ENCODE measurements at regions not wholly inside any gene's neighbourhood (a gene's known extent, or its start where the extent isn't known, plus 50 kb on each side); places are given as distances from the start of the nearest gene placed in this dataset.

DNA sequence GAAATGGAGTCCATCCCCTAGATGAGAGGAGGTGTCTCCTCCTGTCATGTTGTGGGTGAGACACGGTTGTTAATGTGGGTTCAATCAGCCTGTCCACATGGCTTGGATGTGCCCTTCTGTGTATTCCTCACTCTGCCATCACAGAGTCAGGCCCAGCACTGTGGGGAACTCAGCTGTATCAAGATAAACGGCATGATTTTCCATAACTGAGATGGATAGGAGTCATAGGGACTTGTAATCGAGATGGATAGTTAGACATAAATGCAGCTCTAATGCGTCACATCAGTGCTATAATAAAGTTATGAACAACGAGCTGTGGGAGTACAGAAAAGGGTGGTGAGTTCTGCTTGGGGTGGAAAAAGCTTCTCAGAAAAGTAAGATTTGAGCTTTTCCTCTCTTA, 152.9 kb downstream of the RWDD3 start:
- Mint-ChIP-seq H3K4me1 (ENCODE audit: low read depth) (no peaks in the 10 kb centered on the region), H3K4me3 (no peak overlapping the region), H3K9me3 (peaks cover 17% of the 10 kb centered on the region), H3K36me3 (ENCODE audit: low read depth) (no peaks in the 10 kb centered on the region), H3K27ac (no peak overlapping the region), H3K27me3 (no peaks in the 10 kb centered on the region)

DNA sequence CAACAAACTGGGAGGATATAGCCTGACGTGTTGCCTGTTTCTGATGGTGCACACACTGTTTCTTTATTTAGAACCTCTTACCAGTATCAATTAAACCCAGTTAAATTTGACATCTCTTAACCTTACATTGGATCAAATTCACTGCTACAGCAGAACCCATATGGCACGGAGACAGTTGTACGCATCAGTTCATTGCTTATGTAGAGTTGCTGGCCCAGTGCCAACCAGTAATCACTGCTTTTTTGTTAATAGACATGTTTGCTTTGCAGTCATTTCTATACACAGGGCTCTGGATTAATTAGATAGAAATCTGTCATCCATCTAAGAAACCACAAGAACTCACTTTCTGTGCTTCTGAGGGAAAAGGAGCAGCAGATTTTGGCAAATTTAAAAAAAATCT, 154.0 kb downstream of the RWDD3 start:
- Mint-ChIP-seq H3K27ac (no peak overlapping the region), H3K36me3 (ENCODE audit: low read depth) (no peaks in the 10 kb centered on the region), H3K9me3 (peaks cover 17% of the 10 kb centered on the region), H3K4me3 (no peak overlapping the region), H3K27me3 (no peaks in the 10 kb centered on the region), H3K4me1 (ENCODE audit: low read depth) (no peaks in the 10 kb centered on the region)

DNA sequence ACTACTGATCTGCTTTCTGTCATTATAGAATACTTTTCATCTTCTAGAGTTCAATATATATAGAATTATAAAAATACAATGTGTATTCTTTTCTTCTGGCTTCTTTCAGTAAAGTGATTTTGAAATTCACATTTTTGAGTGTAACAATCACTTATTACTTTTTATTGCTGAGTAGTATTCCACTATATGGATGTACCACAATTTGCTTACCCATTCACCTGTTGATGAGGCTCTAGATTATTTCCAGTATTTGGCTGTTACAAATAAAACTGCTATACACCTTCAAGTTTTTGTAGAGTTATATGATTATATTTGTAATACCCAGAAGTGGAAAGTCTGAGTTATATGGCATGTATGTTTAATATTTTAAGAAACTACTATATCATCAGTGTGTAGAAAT, 159.4 kb downstream of the RWDD3 start:
- no peak overlapping the region for H3K27ac Mint-ChIP-seq
- H3K4me1 Mint-ChIP-seq (ENCODE audit: low read depth), result no peaks in the 10 kb centered on the region
- H3K9me3 Mint-ChIP-seq, result peaks cover 3% of the 10 kb centered on the region
- H3K36me3 Mint-ChIP-seq (ENCODE audit: low read depth), result no peaks in the 10 kb centered on the region
- no peaks in the 10 kb centered on the region for H3K27me3 Mint-ChIP-seq
- no peak overlapping the region for H3K4me3 Mint-ChIP-seq

DNA sequence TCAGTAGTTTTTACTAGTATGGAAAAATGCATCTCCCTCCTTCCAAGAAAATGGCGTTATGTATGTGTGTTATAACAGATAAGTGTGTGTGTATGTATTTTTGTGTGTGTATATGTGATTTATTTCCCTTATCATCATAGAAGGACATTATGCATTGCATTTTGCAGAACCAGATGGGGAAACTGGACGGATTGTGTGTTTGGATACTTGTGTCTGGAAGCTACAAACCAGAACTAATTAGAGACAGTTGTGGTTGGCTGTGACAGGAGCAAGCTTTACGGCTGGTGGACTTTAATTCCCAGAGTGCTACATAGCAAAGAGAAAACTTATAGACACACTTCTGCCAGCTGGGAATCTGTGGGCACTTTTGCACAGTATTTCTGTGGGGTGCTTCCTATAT, 162.5 kb downstream of the RWDD3 start:
- Mint-ChIP-seq H3K4me1 (ENCODE audit: low read depth) (no peaks in the 10 kb centered on the region), H3K4me3 (no peak overlapping the region), H3K36me3 (ENCODE audit: low read depth) (no peaks in the 10 kb centered on the region), H3K27ac (no peak overlapping the region), H3K27me3 (no peaks in the 10 kb centered on the region), H3K9me3 (no peaks in the 10 kb centered on the region)

DNA sequence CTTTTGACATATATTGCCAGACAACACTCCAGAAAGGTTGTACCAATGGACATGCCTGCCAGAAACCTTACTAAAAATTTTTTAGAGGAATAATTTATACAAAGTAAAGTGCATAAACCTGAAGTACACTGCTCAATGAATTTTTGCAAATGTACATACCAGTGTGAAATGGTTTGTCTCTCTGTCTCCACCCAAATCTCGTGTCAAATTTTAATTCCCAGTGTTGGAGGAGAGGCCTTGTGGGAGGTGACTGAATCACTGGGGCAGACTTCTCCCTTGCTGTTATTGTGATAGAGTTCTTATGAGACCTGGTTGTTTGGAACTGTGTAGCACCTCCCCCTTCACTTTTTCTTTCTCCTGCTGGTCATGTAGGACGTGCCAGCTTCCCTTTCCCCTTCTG, 168.8 kb downstream of the RWDD3 start:
- Mint-ChIP-seq H3K4me3 (no peak overlapping the region), H3K9me3 (peaks cover 8% of the 10 kb centered on the region), H3K27ac (no peak overlapping the region), H3K36me3 (ENCODE audit: low read depth) (no peaks in the 10 kb centered on the region), H3K4me1 (ENCODE audit: low read depth) (no peaks in the 10 kb centered on the region), H3K27me3 (peaks cover 8% of the 10 kb centered on the region)

DNA sequence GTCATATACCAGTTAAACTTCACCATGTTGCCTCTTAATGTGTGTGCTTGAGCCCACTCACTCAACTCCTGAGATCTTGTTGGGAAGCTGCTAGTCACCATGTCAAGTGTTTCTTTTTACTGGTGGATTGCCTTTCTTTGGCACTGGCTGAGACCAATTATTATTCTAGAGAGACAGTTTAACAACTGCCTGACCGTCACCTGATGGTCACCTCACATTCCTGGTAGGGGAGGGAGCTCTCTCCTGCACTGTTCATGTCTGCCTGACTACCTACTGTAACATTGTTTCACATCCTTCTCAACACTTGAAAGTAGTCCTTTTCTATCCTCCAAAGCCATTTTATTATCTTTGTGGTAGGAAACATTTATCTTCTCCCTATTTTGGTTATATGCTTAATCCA, 172.3 kb downstream of the RWDD3 start:
- Mint-ChIP-seq H3K27me3 (peaks cover 8% of the 10 kb centered on the region), H3K4me3 (no peak overlapping the region), H3K9me3 (peaks cover 8% of the 10 kb centered on the region), H3K36me3 (ENCODE audit: low read depth) (no peaks in the 10 kb centered on the region), H3K4me1 (ENCODE audit: low read depth) (no peaks in the 10 kb centered on the region), H3K27ac (no peak overlapping the region)

DNA sequence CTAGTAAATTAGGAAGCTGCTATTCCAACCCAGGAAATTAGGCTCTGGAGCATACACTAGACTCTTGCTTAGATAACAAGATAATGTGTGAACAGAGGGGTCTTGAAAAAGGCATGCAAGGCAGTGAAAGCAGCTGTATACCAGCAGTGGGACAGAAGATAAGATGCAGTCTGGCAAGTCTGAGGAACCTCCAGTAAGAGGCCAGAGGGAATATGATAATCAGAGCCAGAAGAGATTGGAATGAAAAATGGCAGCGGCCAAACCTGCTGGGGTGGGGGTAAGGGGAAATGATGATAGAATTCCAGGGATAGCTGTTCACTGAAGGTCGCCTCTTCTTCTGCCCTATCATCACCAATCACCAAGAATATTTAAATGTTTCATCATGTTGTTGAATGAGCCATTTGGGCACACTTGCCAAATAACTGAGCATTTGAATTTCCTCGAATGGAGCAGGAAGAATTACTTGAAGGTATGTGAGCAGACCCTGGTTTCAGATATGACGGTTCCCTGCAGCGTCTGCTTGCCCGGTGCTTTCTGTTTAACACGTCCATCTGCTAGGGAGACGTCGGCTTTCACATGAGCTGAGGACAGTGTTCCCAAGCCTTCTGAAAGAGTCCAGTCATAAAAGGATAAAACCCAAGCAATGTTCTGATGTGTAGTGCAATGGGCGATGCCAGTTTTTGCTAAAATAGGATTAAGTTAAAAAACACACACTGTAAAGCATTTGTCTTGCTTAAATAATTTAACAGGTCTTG, 173.3 kb downstream of the RWDD3 start:
- Mint-ChIP-seq H3K9me3 (peaks cover 8% of the 10 kb centered on the region), H3K4me3 (no peak overlapping the region), H3K27ac (no peak overlapping the region), H3K36me3 (ENCODE audit: low read depth) (no peaks in the 10 kb centered on the region), H3K27me3 (peaks cover 8% of the 10 kb centered on the region), H3K4me1 (ENCODE audit: low read depth) (no peaks in the 10 kb centered on the region)

DNA sequence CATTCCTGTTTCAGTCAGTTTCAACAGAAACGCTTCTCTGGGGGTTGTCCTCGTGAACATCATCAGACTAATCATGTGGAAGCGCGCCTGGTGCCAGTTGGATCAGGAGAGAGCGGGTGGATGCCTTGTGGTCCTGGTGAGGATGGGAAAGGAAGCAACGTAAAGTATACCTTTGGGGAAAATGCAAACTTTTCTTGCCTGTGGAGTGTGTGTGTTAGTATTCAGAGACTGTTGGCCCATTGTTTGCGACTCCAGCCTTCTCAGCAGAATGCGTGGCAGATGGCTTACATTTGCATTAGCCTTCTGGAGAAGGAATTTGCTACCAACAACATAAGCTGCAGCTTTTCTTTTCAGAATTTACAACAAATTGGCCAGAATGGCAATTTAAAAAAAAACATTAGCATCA, 173.9 kb downstream of the RWDD3 start:
- Mint-ChIP-seq H3K4me1 (ENCODE audit: low read depth) (no peaks in the 10 kb centered on the region), H3K27me3 (peaks cover 8% of the 10 kb centered on the region), H3K4me3 (no peak overlapping the region), H3K9me3 (peaks cover 8% of the 10 kb centered on the region), H3K27ac (no peak overlapping the region), H3K36me3 (ENCODE audit: low read depth) (no peaks in the 10 kb centered on the region)

DNA sequence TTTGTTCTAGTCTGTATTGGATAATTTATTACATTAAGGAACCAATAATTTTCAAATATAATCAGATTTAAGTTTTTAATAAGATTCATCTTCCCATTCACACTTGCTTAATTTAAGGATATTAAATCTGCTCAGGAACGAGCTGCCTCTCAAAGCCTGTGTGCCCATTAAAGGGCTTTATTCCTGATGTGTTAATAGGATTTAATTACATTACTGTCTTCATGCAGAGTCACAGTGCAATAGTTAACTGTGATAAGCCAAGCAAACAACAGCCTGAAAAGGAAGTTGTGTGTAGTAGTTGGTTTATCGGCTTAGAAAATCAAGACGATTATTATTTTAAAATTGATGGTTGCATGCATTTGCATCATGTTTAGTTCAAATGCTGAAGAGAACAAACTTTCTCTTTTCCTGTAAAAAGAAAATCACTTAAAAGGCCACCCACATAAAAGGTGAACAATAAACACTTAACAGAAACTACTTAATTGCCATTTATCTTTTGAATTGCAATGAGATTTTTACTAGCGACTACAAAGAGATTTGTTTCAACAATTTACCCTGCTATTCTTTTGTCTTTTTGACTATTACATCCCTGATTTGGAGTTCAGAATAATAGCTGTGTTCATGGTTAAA, 174.6 kb downstream of the RWDD3 start:
- Mint-ChIP-seq H3K4me1 (ENCODE audit: low read depth) (no peaks in the 10 kb centered on the region), H3K27me3 (peaks cover 8% of the 10 kb centered on the region), H3K4me3 (no peak overlapping the region), H3K9me3 (peaks cover 4% of the 10 kb centered on the region), H3K27ac (no peak overlapping the region), H3K36me3 (ENCODE audit: low read depth) (no peaks in the 10 kb centered on the region)

DNA sequence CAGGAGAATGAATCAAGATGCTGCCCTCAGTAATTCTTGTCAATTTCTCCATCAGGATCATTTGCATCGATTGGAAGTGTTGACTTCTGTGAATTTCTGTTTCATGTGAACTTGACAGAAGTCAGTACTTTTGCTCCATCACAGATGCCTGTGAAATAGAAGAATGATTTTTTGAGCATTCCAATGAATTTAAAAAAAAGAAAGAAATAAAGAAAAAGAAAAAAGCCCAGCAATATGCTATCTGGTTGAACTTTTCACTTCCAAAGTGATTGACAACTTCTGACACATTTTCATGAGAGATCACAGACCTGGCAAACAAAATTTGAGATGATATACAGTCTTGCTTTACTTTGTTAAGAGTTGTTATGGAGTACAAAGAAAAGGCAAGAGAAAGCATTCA, 175.3 kb downstream of the RWDD3 start:
- Mint-ChIP-seq H3K27me3 (peaks cover 8% of the 10 kb centered on the region), H3K4me1 (ENCODE audit: low read depth) (no peaks in the 10 kb centered on the region), H3K36me3 (ENCODE audit: low read depth) (no peaks in the 10 kb centered on the region), H3K4me3 (no peak overlapping the region), H3K27ac (no peak overlapping the region), H3K9me3 (peaks cover 3% of the 10 kb centered on the region)

DNA sequence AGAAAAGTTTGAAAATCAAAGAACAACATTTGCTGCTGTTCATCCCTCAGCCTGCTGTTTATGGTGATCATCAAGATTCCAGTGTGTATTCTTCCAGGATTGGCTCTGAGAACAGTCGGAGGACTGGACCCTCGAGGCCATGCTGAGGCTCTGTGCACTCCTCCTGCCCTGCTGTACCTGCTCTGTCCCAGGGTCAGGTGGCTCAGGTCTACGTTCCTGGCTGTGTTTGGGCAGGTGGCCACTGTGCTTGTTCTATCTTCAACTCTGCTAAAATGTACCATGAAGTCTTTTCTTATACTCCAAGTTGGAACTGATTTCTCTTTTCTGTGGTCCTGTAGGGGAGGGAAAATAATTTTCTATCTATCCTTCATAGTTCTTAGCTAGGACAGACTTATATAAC, 175.9 kb downstream of the RWDD3 start:
- Mint-ChIP-seq H3K9me3 (peaks cover 2% of the 10 kb centered on the region), H3K27me3 (peaks cover 8% of the 10 kb centered on the region), H3K36me3 (ENCODE audit: low read depth) (no peaks in the 10 kb centered on the region), H3K4me3 (no peak overlapping the region), H3K27ac (no peak overlapping the region), H3K4me1 (ENCODE audit: low read depth) (no peaks in the 10 kb centered on the region)

DNA sequence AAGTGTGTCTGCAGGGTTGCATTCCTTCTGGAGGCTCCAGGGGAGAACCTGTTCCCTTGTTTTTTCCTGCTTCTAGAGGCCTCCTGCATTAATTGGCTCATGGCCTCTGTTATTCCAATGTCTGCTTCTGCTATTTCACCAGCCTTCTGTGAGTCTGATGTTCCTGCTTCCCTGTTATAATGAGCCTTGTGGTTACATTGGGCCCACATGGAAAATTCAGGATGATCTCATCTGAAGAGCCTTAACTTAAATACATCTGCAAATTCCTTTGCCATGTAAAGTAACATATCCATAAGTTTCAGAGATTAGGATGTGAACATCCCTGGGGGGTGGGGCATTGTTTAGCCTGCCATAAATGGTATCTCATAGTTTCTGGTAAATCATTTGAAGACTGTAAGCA, 181.1 kb downstream of the RWDD3 start:
- Mint-ChIP-seq H3K9me3 (no peaks in the 10 kb centered on the region), H3K36me3 (ENCODE audit: low read depth) (no peaks in the 10 kb centered on the region), H3K4me1 (ENCODE audit: low read depth) (no peaks in the 10 kb centered on the region), H3K27me3 (no peaks in the 10 kb centered on the region), H3K4me3 (no peak overlapping the region), H3K27ac (no peak overlapping the region)

DNA sequence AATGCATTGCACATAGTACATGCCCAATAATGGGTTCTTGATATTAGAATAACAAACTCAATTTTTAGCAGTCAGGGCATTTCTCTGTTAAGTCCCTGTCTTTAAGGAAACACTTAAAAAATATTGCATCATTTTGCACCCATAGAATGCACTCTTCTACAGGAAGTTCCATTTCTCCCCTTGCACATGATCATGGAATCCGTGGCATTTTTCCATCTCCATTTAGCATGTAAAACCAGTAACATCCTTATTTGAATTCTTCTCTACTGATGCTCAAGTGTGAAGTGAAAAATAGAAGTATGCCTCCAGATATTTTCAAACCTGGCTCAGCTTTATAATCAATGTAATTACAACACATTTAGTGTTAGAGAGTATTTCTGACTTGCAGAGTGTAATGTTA, 192.8 kb downstream of the RWDD3 start:
- no peak overlapping the region for H3K4me3 Mint-ChIP-seq
- no peaks in the 10 kb centered on the region for H3K27me3 Mint-ChIP-seq
- no peaks in the 10 kb centered on the region for H3K36me3 Mint-ChIP-seq (ENCODE audit: low read depth)

DNA sequence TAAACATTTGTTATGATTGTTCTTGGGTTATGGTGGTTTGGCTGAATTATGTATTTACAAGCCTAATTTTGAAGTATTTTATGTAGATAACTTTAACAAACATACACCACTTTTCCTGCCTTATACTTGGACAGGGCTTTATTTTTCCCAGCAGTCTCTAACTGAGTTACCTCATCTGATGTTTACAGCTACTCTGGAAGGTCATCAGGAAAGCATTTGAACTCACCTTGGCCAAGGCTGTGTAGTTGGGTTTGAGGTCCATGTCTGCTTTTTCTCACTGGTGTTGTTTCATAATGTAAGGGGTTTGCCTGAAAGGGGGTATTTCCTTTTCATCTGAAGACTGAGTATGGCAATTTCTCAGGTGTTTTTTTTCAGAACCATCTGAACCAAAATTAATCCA, 193.5 kb downstream of the RWDD3 start:
- Mint-ChIP-seq H3K27me3 (no peaks in the 10 kb centered on the region), H3K36me3 (ENCODE audit: low read depth) (no peaks in the 10 kb centered on the region), H3K27ac (no peak overlapping the region), H3K4me1 (ENCODE audit: low read depth) (no peaks in the 10 kb centered on the region), H3K4me3 (no peak overlapping the region), H3K9me3 (no peaks in the 10 kb centered on the region)

More for the DNA sequence above, 192.8 kb downstream of the RWDD3 start:
- Mint-ChIP-seq H3K9me3 (no peaks in the 10 kb centered on the region), H3K27ac (no peak overlapping the region), H3K4me1 (ENCODE audit: low read depth) (no peaks in the 10 kb centered on the region)

DNA sequence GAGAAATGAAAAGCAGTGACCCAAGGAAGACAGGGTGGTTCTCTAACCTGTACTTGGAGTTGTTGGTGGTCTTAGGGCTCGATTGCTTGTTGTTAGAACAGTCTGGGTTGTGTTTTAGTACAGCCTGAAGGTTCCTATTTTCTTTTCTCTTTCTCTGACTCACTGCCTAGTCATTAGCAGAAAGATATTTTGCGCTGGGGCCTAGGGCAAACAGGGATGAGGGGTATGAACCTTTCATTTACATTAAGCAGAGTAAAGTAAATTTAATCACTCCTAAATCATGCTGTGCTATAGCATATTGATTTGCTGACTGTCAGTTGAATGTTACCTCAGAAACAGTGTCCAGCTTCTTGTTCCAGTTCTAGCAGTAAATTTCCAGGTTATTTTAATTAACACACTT, 197.2 kb downstream of the RWDD3 start:
- H3K4me1 Mint-ChIP-seq (ENCODE audit: low read depth), result no peaks in the 10 kb centered on the region
- no peaks in the 10 kb centered on the region for H3K9me3 Mint-ChIP-seq
- no peak overlapping the region for H3K4me3 Mint-ChIP-seq
- H3K27ac Mint-ChIP-seq, result no peak overlapping the region
- peaks cover 4% of the 10 kb centered on the region for H3K27me3 Mint-ChIP-seq
- H3K36me3 Mint-ChIP-seq (ENCODE audit: low read depth), result no peaks in the 10 kb centered on the region

DNA sequence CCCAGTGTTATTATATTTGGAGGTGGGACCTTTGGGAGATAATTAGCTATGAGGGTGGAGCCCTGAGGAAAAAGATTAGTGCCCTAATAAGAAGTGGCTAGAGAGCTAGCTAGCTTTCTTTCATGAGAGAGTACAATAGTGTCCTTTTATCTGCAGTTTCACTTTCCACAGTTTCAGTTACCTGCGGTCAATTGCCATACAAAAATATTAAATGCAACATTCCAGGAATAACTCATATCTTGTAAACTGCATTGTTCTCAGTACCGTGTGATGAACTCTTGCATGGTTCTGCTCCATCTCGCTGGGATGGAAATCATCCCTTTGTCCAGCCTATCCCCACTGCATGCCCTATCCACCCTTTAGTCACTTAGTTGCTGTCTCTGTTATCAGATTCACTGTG, 201.6 kb downstream of the RWDD3 start:
- Mint-ChIP-seq H3K36me3 (ENCODE audit: low read depth) (no peaks in the 10 kb centered on the region), H3K27me3 (peaks cover 4% of the 10 kb centered on the region), H3K4me1 (ENCODE audit: low read depth) (no peaks in the 10 kb centered on the region), H3K27ac (no peak overlapping the region), H3K9me3 (no peaks in the 10 kb centered on the region), H3K4me3 (no peak overlapping the region)

Measured in stimulated activated naive CD8-positive, alpha-beta T cell treated with anti-CD3 and anti-CD28 coated beads, Interleukin-15, Interleukin-2, amounts not matched to agents 100 ng/mL and 50 ng/mL, for 24 hours (primary cell).